Astrocyte (in vitro differentiated cells and primary cell): ENCODE measurements at regions not wholly inside any gene's neighbourhood (a gene's known extent, or its start where the extent isn't known, plus 50 kb on each side); places are given as distances from the start of the nearest gene placed in this dataset.

Source experiments
- DNase-seq: peaks from one replicate; pipeline ENCODE4 v3.0.0-alpha.2; 2010; ENCODE audit warnings: low read depth
- FAIRE-seq: peaks from 2 replicates; lab custom pipeline; 2011; peaks lifted over from hg19 to GRCh38; lab: Jason Lieb, UNC
- H2AFZ ChIP-seq: 2 replicates; pipeline ENCODE4 v1.6.0; 2012; ENCODE audit warnings: low read depth, low read length, inconsistent platforms
- H3K27ac ChIP-seq: 2 replicates; pipeline ENCODE4 v1.5.1; 2011; ENCODE audit warnings: low read depth, low read length, inconsistent platforms
- H3K27me3 ChIP-seq: 2 replicates; pipeline ENCODE4 v1.6.0; 2011; ENCODE audit warnings: low read length, inconsistent platforms; ENCODE audit not compliant: insufficient read depth
- H3K36me3 ChIP-seq: 2 replicates; pipeline ENCODE4 v1.5.1; 2011; ENCODE audit warnings: low read length, inconsistent platforms; ENCODE audit not compliant: insufficient read depth
- H3K4me1 ChIP-seq: 2 replicates; pipeline ENCODE4 v1.5.1; 2011; ENCODE audit warnings: low read length, inconsistent platforms; ENCODE audit not compliant: insufficient read depth
- H3K4me2 ChIP-seq: 2 replicates; pipeline ENCODE4 v1.6.0; 2012; ENCODE audit warnings: low read length, inconsistent platforms
- H3K4me3 ChIP-seq: 2 replicates; pipeline ENCODE4 v1.5.1; 2011; ENCODE audit warnings: low read depth, mild to moderate bottlenecking, low read length, inconsistent platforms; ENCODE audit not compliant: insufficient read depth
- H3K79me2 ChIP-seq: 2 replicates; pipeline ENCODE4 v1.6.0; 2012; ENCODE audit warnings: mild to moderate bottlenecking, low read length, inconsistent platforms; ENCODE audit not compliant: insufficient read depth
- H3K9ac ChIP-seq: 2 replicates; pipeline ENCODE4 v1.6.0; 2012; ENCODE audit warnings: mild to moderate bottlenecking, low read length, inconsistent platforms
- H3K9me3 ChIP-seq: 2 replicates; pipeline ENCODE4 v1.5.1; 2012; ENCODE audit warnings: low read depth, mild to moderate bottlenecking, low read length, inconsistent platforms; ENCODE audit not compliant: insufficient read depth
- H4K20me1 ChIP-seq: 2 replicates; pipeline ENCODE4 v1.6.0; 2012; ENCODE audit warnings: low read length, inconsistent platforms; ENCODE audit not compliant: insufficient read depth
- H3K27ac Mint-ChIP-seq: one replicate; pipeline ENCODE4 v1.8.0; 2021; ENCODE audit warnings: mild to moderate bottlenecking, mixed read lengths; ENCODE audit not compliant: unreplicated experiment
- H3K27me3 Mint-ChIP-seq: one replicate; pipeline ENCODE4 v1.8.0; 2021; ENCODE audit warnings: low read depth, mixed read lengths; ENCODE audit not compliant: unreplicated experiment
- H3K36me3 Mint-ChIP-seq: one replicate; pipeline ENCODE4 v1.8.0; 2021; ENCODE audit warnings: low read depth, mixed read lengths; ENCODE audit not compliant: unreplicated experiment
- H3K4me1 Mint-ChIP-seq: one replicate; pipeline ENCODE4 v1.8.0; 2021; ENCODE audit warnings: low read depth, mixed read lengths; ENCODE audit not compliant: unreplicated experiment
- H3K4me3 Mint-ChIP-seq: one replicate; pipeline ENCODE4 v1.8.0; 2021; ENCODE audit warnings: mild to moderate bottlenecking, moderate library complexity, mixed read lengths; ENCODE audit not compliant: unreplicated experiment
- H3K9me3 Mint-ChIP-seq: one replicate; pipeline ENCODE4 v1.8.0; 2021; ENCODE audit warnings: mild to moderate bottlenecking, mixed read lengths; ENCODE audit not compliant: unreplicated experiment
- EZH2 ChIP-seq: IDR thresholded peaks from 2 replicates; pipeline ENCODE4 v1.6.1; 2012; ENCODE audit warnings: mild to moderate bottlenecking, low read length, inconsistent platforms; ENCODE audit not compliant: insufficient read depth
- TF ChIP-seq, protein P1 (sequence below): IDR thresholded peaks from 2 replicates; pipeline ENCODE4 v1.5.1; 2011; ENCODE audit warnings: low read depth, mild to moderate bottlenecking, inconsistent platforms, low read length, moderate library complexity; ENCODE audit not compliant: insufficient read depth

DNA sequence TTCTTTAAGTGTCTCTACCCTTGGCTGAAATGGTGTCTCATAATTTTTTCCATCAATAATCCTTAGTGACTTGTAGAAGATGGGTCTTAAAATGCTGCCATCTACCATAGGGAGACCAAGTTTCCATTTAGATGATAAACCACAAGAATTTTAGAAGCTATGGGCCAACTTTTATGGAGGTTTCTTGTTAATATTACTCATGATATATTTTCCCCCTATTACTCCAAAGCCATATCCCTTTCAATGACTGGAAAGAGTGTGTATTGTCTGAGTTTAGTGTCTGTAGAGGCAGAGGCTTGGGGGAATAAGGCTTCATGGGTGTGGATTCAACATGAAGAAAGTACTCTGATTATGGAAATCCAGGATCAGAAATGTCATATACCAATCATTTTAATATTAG is 507.3 kb upstream of the TNC start:
- H3K27me3 Mint-ChIP-seq, result no peaks in the 10 kb centered on the region
- H3K4me2 ChIP-seq, result no peak overlapping the region
- H3K27ac ChIP-seq, result no peak overlapping the region
- no peaks in the 10 kb centered on the region for H4K20me1 ChIP-seq
- H3K36me3 ChIP-seq, result no peaks in the 10 kb centered on the region
- no peak overlapping the region for H3K9ac ChIP-seq
- no peak for FAIRE-seq
- H3K4me3 Mint-ChIP-seq, result no peak overlapping the region
- H3K9me3 ChIP-seq, result no peaks in the 10 kb centered on the region
- TF ChIP-seq, protein P1, sequence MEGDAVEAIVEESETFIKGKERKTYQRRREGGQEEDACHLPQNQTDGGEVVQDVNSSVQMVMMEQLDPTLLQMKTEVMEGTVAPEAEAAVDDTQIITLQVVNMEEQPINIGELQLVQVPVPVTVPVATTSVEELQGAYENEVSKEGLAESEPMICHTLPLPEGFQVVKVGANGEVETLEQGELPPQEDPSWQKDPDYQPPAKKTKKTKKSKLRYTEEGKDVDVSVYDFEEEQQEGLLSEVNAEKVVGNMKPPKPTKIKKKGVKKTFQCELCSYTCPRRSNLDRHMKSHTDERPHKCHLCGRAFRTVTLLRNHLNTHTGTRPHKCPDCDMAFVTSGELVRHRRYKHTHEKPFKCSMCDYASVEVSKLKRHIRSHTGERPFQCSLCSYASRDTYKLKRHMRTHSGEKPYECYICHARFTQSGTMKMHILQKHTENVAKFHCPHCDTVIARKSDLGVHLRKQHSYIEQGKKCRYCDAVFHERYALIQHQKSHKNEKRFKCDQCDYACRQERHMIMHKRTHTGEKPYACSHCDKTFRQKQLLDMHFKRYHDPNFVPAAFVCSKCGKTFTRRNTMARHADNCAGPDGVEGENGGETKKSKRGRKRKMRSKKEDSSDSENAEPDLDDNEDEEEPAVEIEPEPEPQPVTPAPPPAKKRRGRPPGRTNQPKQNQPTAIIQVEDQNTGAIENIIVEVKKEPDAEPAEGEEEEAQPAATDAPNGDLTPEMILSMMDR, result no peak
- no peak for TF ChIP-seq EZH2
- H3K27ac Mint-ChIP-seq, result no peak overlapping the region
- H3K79me2 ChIP-seq, result no peaks in the 10 kb centered on the region
- peaks cover 20% of the 10 kb centered on the region for H3K4me1 Mint-ChIP-seq
- no peak for DNase-seq
- H3K4me3 ChIP-seq, result no peak overlapping the region
- H3K9me3 Mint-ChIP-seq, result peaks cover 18% of the 10 kb centered on the region
- no peak overlapping the region for H2AFZ ChIP-seq
- H3K4me1 ChIP-seq, result no peaks in the 10 kb centered on the region
- peaks cover 9% of the 10 kb centered on the region for H3K36me3 Mint-ChIP-seq
- no peaks in the 10 kb centered on the region for H3K27me3 ChIP-seq

GRCh38 chr9:115625954-115626353 is 508.0 kb upstream of the TNC start:
- no peaks in the 10 kb centered on the region for H3K27me3 Mint-ChIP-seq
- TF ChIP-seq EZH2, result no peak
- TF ChIP-seq, protein P1, result no peak
- no peak overlapping the region for H3K4me3 Mint-ChIP-seq
- Histone ChIP-seq H3K4me3 (no peak overlapping the region), H3K9me3 (no peaks in the 10 kb centered on the region), H3K4me1 (no peaks in the 10 kb centered on the region), H3K27me3 (no peaks in the 10 kb centered on the region), H3K27ac (no peak overlapping the region), H3K36me3 (no peaks in the 10 kb centered on the region), H3K4me2 (no peak overlapping the region), H2AFZ (no peak overlapping the region), H3K79me2 (no peaks in the 10 kb centered on the region), H3K9ac (no peak overlapping the region), H4K20me1 (no peaks in the 10 kb centered on the region)
- DNase-seq (no peak), FAIRE-seq (no peak)
- H3K27ac Mint-ChIP-seq, result no peak overlapping the region
- peaks cover 21% of the 10 kb centered on the region for H3K4me1 Mint-ChIP-seq
- H3K36me3 Mint-ChIP-seq, result peaks cover 4% of the 10 kb centered on the region
- H3K9me3 Mint-ChIP-seq, result peaks cover 13% of the 10 kb centered on the region

GRCh38 chr9:115627511-115627910 is 509.6 kb upstream of the TNC start:
- Histone ChIP-seq H3K36me3 (no peaks in the 10 kb centered on the region), H3K9me3 (no peaks in the 10 kb centered on the region), H3K79me2 (no peaks in the 10 kb centered on the region), H2AFZ (no peak overlapping the region), H3K4me3 (no peak overlapping the region), H3K4me1 (no peaks in the 10 kb centered on the region), H4K20me1 (no peaks in the 10 kb centered on the region), H3K9ac (no peak overlapping the region), H3K4me2 (no peak overlapping the region), H3K27me3 (no peaks in the 10 kb centered on the region), H3K27ac (no peak overlapping the region)
- Mint-ChIP-seq H3K9me3 (no peaks in the 10 kb centered on the region), H3K4me3 (no peak overlapping the region), H3K27me3 (no peaks in the 10 kb centered on the region), H3K27ac (no peak overlapping the region), H3K4me1 (peaks cover 25% of the 10 kb centered on the region), H3K36me3 (peaks cover 2% of the 10 kb centered on the region)
- no peak for FAIRE-seq
- TF ChIP-seq, protein P1, result no peak
- no peak for TF ChIP-seq EZH2
- no peak for DNase-seq
